ENCODE measurements at regions not wholly inside any gene's neighbourhood (a gene's known extent, or its start where the extent isn't known, plus 50 kb on each side); places are given as distances from the start of the nearest gene placed in this dataset.

DNA sequence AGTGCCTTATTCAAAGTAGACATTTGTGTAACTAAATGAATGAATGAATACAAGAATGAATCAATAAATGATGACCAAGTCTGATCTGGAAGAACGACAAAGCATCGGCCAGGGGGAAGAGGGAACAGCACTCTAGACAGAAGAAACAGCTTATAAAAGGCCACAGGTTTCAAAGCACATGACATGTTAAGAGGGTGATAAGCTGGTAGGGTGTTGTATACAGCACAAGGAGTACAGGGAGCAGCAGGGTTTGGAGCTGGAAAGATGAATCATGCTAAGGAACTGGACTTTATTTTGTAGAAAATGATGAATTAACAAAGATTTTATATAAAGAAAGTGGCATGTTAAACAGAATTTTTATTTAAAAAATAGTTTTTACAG is 302.5 kb downstream of the NUAK1 start:
- DNase-seq (ENCODE audit: low spot score) (no peak), FAIRE-seq (no peak)

- FAIRE-seq (no peak), DNase-seq (ENCODE audit: low spot score) (no peak)
These were observed 299.1 kb downstream of the NUAK1 start for GRCh38 chr12:105839629-105840127.

GRCh38 chr12:105840384-105840783 is 298.4 kb downstream of the NUAK1 start:
- FAIRE-seq: no peak

DNA sequence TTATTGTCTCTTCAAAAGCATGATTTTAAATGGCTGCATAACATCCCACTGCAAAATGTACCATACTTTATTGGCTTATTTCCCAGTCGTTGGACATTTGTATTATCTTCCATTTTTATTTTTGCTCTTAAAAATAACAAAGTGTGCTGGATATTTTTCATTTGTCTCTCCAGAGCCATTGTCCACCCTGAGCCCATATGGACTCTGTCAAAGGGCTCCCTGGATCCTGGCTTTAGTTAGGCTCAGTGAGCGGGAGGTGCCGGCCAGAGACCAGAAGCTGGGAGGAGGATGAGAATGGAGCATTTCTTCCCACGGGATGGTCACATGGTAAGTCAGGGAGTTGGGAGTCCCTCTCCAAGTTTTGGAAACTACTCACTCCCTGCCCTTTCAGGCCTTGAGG is 296.9 kb downstream of the NUAK1 start:
- FAIRE-seq (no peak), DNase-seq (ENCODE audit: low spot score) (no peak)

More at GRCh38 chr12:105840384-105840783, 298.4 kb downstream of the NUAK1 start:
- DNase-seq (ENCODE audit: low spot score): no peak

DNA sequence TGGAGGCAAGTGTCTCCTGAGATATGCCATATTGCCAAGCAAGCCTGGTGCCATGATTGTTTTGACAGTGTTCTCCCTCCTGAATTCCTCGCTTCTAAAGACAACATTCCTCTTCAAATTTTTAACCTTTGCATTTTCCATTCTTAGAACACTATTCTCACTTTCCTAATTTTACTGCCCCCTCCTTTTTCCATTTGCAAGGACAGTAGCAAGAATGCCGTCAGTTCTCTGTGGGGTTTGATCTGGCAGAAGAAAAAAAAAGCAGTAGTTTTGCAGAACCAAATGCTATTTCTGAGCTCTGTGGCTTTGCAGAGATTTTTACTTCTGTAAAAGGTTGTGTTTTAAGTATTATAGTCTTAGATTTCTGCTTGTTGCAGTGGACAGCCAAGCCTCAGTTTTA is 295.2 kb downstream of the NUAK1 start:
- DNase-seq (ENCODE audit: low spot score): no peak
- no peak for FAIRE-seq

GRCh38 chr12:105843986-105844760 is 294.6 kb downstream of the NUAK1 start:
- DNase-seq (ENCODE audit: low spot score) (no peak), FAIRE-seq (no peak)

DNA sequence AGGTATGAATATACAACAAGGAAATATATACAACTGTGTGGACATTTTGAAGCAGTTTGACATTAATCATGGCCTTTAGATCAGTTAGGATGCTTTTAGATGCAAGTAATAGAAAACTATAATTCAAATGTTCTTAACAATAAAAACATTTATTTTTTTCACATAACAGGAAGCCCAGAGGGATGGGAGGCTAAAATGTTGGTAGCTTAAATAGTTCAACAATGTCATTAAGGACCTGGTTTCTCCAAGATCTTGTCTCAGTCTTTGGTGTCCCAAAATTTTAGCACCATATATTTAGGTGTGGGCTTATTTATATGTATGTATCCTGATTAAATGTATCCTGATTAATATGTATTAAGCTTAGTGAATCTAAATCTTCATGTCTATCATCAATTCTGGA is 292.4 kb downstream of the NUAK1 start:
- FAIRE-seq: no peak
- no peak for DNase-seq (ENCODE audit: low spot score)

DNA sequence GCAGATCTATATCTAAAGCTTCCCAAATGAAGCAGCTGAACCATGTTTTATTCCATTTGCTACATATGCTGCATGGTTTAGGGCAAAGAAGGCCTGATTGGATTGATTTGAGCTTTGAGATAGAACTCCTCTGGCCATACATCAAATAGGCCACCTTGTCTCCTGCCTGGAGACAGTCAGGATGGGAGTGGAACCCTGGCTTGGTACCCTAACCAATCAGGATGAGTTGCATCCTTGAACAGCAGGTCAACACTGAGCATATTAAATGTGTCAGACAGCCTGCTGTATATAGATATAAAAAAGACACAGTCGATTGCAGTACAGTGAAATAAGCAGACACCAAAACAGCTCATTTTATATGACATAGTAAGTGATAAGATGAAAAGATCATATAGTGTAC is 291.7 kb downstream of the NUAK1 start:
- FAIRE-seq: no peak
- no peak for DNase-seq (ENCODE audit: low spot score)

DNA sequence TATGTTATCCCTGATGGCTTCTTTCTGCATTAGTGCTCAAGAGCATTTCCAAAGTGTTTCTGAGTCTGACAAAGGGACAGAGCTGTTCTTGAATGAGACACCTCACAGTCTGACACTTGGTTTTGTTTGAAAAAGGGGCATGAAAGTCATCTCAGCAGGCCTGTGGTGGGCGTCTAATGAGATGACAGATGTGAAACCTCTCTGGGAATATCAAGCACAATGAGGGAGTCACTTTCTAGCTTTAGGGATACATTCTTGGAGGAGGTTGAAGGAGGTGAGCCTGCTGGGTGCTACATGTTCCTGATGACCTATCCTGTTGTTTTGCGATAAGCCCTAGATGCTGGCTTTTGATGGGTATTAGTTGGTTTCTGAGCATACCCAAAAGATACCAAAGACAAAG is 290.5 kb downstream of the NUAK1 start:
- DNase-seq (ENCODE audit: low spot score) (no peak), FAIRE-seq (no peak)

DNA sequence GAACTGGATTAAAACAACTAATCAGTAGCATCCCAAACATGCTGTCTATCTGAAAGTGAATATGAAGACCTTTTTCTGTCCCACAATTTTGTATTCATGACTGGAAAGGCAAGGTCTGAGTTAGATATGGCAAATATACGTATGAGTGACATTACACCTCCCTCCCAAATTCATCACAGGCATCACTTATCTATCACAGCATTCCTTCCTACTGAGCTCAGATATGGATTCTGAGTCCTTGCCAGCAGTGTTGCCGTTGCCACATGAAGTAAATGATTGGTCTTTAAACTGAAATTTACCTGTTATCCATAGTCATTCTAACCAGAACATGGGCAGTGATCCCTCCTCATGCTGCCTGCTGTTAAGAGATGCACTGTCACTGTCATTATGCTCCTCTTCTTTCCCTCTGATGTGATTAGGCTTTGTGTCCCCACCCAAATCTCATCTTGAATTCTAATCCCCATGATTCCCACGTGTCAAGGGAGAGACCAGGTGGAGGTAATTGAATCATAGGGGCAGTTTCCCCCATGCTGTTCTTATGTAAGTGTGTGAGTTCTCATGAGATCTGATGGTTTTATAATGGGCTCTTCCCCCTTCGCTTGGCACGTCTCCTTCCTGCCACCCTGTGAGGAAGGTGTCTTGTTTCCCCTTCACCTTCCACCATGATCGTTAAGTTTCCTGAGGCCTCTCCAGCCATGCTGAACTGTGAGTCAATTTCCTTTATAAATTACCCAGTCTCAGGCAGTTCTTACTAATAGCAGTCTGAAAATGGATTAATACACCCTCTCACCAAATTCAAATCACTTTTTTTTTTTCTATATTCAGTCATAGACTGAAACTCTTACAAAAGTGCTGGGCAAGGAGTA is 288.4 kb downstream of the NUAK1 start:
- DNase-seq (ENCODE audit: low spot score) (no peak), FAIRE-seq (no peak)

DNA sequence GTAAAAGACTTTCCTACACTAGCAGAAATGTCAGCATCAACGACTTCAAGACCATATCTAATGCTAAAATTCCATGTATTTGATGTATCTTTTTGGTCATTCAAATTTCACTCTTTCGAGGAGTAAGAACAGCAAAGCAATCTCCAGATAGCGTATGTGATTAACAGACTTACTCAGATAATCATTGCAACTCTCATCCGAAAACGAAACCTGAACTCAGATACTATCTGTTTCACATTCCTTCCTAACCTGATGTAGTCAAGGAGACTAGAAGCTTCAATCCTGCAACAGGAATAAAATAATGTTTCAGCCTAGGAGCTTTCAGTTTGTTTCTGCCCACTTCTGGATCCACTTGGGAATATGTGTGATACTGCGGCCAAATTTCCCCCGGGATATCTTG is 286.3 kb downstream of the NUAK1 start:
- DNase-seq (ENCODE audit: low spot score) (no peak), FAIRE-seq (no peak)

DNA sequence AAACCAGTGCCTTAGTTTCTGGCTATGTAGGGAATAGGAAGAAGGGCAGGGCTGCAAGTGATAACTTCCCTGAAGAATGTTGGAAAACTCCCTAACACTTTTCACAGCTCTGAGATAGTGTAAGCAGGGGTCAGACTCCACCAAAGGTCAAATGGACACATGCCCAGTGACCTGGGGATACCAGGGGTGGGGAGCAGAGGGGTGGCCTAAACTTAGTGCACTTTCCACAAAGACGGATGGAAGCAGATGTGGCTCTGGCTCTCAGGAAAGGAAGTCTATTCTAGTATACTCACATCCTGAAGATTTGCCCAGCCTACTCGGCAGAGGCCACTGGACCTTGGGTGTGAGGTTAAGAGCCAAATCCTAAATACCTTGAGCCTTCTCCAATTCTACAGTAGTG is 285.8 kb downstream of the NUAK1 start:
- DNase-seq (ENCODE audit: low spot score) (no peak), FAIRE-seq (no peak)

DNA sequence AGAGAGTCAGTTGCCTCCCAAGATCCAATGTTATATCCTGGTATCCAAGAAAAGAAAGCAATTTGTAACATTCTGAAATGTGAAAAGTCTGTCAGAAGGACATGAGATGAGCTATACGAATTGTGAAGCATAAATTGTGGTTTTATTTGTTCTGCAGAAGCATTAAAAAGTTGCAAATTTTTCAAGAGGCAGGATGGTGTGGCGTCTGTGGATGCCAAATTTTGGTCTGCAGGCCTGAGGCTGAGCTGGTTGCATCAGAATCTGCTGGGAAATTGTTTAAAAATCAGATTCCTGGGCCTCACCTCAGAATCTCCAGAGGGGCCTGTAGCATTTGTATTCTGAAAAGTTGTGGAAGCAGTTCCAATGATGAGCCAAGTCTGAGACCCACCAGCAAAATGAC is 284.7 kb downstream of the NUAK1 start:
- DNase-seq (ENCODE audit: low spot score) (no peak), FAIRE-seq (no peak)

- FAIRE-seq (no peak), DNase-seq (ENCODE audit: low spot score) (no peak)
These were observed 283.2 kb downstream of the NUAK1 start for GRCh38 chr12:105855361-105856047.

DNA sequence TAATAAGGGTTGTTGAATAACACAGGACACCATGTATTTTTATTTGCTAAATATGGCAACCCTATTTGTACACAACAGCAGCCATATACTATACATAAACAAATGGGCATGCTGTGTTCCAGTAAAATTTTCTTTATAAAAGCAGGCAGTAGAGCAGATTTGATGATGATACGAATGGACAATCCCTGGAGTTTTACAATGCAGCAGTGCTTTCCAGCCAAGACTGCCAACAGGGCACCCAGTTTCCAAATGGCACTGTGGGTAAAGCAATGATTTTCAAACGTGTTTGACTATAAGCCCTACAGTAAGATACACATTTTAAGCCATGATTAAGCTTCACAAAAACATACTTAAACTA is 282.7 kb downstream of the NUAK1 start:
- no peak for DNase-seq (ENCODE audit: low spot score)
- FAIRE-seq: no peak

- DNase-seq (ENCODE audit: low spot score) (no peak), FAIRE-seq (no peak)
These were observed 279.6 kb downstream of the NUAK1 start for GRCh38 chr12:105858981-105859710.

DNA sequence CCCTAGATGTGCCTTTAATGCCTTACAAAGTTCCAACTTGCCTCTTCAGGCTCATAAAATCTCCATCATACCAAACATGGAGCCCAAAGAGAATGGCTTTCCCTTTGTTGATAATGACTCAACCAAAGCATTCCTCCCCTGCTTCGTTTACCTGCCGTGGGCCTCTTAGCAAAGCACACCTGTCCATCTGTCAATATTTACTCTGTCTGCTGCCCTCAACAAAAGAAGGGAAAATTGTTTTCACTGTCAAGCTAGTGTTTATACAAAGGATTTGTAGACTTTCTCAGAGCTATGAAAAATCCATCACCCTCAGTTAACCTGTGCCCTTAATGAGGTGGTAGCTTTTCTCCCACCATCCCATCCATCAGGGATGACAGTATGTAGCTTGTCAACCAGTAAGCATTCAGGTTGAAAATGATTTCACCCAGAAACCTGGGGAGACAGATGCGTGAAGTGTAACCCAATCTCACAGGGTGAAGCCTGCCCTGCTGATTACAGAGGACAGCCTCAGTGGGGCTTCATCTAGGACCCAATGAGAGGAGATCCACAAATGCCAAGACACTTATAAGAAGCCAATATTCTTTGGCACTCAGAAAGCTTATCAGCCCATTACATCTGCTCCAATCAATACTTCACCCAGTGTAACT is 278.1 kb downstream of the NUAK1 start:
- no peak for DNase-seq (ENCODE audit: low spot score)
- FAIRE-seq: no peak

DNA sequence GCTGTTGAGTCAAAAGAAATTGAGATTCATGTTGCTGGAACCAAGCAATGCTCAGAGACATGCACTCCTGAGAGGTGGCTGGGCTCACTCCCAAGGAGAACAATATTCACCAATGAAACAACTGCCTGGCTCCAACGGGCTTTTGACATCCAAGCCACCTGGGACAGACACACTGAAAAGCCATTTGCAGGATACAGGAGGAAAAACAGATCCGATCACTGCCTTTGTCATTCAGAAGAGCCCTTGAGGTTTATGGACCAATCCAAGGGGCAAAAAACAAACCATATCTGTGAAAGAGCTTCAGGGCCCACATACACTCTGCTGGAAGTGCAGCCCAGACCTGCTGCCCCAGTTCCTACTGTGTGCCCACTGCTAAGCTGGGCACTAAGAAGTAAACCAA is 277.5 kb downstream of the NUAK1 start:
- no peak for FAIRE-seq
- no peak for DNase-seq (ENCODE audit: low spot score)

DNA sequence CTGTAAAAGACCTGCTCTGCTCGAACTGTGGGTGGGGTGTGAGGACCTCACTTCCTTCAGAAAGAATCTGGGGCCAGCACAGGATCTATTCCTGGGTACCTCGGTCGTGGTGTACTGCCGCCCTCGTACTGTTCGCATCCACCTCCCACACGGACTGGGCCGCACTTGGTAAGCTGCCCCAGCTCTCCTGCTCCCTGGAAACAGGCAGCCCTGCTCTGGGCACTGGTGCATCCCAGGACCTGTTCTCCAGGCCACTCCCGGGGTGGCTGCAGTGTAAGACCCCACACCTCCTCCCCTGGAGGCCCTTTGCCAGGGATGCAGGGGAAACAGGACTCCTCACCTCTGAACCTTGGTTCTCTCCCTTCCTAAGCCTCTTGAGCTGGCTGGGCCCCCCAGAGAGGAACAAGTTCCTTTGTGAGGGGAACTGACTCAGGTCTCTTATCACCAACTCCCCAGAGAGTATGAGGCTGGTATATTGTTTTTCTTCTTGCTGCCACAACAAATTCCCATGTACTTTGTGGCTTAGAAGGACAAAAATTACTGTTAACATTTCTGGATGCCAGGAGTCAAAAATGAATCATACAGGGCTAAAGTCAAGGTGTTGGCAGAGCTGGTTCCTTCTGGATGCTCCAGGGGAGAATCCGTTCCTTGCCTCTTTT is 276.5 kb downstream of the NUAK1 start:
- FAIRE-seq: no peak
- no peak for DNase-seq (ENCODE audit: low spot score)

DNA sequence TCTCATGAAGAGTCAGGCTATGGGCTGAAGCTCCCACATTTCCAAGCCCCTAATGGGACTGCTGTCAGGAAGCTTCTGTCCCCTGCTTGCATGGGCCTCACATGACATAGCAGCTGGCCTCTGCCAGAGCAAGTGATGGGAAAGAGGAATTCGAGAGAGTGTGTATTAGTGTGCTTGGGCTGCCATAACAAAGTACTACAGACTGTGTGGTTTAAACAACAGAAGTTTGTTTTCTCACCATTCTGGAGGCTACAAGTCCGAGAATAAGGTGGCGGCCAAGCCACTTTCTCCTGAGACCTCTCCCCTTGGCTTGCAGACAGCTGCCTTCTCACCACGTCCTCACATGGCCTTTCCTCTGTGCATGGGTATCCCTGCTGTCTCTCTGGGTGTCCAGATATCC is 274.4 kb downstream of the NUAK1 start:
- no peak for DNase-seq (ENCODE audit: low spot score)

More for the DNA sequence above, 274.4 kb downstream of the NUAK1 start:
- no peak for FAIRE-seq
